ENCODE measurements at regions not wholly inside any gene's neighbourhood (a gene's known extent, or its start where the extent isn't known, plus 50 kb on each side); places are given as distances from the start of the nearest gene placed in this dataset.

DNA sequence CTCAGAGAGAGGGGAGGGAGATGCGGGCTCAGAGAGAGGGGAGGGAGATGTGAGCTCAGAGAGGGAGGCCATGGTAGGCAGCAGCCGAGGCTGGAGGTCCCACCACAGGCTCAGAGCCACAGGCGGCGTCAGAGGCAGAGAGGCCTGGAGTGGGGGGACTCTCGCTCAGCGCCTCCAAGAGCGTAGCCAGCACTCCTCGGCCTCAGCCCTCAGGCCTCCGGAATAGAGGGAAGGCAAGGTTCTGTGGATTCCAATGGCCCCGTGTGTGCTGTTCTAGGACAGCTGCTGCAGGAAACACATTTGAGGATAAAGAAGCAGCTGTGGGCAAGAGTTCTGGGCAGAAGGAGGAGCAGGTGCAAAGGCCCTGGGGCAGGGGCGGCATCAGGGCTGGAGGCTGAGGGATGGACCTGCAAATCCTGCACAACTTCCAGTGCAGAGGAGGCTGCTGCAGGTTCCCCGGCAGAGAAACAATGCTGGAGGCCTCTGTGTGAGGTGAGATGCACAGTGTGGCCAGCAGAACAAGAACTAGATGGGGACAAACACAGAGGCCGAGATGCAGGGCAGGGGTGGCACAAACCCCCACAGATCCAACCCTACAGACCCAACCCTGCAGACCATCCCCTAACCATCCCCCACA, 59.1 kb upstream of the GALNT9 start:
- TF ChIP-seq POLR2A (IDR thresholded peaks at IDR 0.05) = no peak
- TF ChIP-seq POLR2AphosphoS5 (IDR thresholded peaks at IDR 0.05) = no peak
- TF ChIP-seq, protein P1, sequence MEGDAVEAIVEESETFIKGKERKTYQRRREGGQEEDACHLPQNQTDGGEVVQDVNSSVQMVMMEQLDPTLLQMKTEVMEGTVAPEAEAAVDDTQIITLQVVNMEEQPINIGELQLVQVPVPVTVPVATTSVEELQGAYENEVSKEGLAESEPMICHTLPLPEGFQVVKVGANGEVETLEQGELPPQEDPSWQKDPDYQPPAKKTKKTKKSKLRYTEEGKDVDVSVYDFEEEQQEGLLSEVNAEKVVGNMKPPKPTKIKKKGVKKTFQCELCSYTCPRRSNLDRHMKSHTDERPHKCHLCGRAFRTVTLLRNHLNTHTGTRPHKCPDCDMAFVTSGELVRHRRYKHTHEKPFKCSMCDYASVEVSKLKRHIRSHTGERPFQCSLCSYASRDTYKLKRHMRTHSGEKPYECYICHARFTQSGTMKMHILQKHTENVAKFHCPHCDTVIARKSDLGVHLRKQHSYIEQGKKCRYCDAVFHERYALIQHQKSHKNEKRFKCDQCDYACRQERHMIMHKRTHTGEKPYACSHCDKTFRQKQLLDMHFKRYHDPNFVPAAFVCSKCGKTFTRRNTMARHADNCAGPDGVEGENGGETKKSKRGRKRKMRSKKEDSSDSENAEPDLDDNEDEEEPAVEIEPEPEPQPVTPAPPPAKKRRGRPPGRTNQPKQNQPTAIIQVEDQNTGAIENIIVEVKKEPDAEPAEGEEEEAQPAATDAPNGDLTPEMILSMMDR (IDR thresholded peaks at IDR 0.05) = no peak
- no peak for TF ChIP-seq EP300 (IDR thresholded peaks at IDR 0.05)
